ENCODE measurements at regions not wholly inside any gene's neighbourhood (a gene's known extent, or its start where the extent isn't known, plus 50 kb on each side); places are given as distances from the start of the nearest gene placed in this dataset.

DNA sequence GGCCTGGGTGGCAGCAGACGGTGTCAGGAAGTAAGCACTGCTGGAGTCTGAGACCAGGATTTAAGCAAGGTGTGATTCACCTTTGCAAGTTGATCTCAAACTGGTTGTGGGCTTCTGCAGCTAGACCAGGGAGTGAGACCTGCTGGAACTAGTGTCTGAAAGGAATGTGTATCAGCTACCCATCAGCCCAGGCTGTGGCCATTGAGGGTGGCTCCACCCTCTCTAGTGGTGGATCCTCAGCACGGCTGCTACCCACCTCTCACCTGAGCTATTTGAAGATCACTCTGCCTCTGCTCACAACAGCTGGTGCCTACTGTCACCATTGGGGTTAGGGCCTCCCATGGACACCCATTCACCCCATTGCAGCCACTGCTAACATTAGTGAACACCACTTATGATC, 140.3 kb upstream of the DCBLD2 start:
- TF ChIP-seq POLR2AphosphoS5 (IDR thresholded peaks at IDR 0.05) (no peak), POLR2A (IDR thresholded peaks at IDR 0.05) (no peak), CTCF (IDR thresholded peaks at IDR 0.05) (no peak)

Measured in upper lobe of left lung (tissue), 4 donors.